ENCODE measurements at regions not wholly inside any gene's neighbourhood (a gene's known extent, or its start where the extent isn't known, plus 50 kb on each side); places are given as distances from the start of the nearest gene placed in this dataset.
"Not testable (repeated sequence)": the region's sequence is repeated elsewhere in the genome, so short reads cannot be mapped to it uniquely, and the experiment has no call there.

DNA sequence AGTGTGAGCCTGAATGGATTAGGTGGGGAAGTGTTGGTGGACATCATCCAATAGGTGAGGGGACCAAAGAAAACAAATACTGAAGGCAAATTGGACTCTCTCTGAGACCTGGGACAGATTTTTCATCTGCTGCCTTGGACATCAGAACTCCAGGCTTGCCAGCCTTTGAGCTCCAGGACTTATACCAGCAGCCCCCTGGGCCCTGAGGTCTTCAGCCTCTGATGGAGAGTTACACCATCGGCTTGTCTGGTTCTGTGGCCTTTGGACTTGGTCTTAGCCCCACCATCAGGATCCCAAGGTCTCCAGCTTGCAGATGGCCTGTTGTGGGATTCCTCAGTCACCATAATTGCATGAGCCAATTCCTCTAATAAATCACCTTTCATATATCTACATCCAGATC is 80.8 kb upstream of the SLC8A3 start:
- DNase-seq (no peak), ATAC-seq (no peak)
- intact Hi-C loops (cut with DNase I), result no loop called here

- ATAC-seq (no peak), DNase-seq (no peak)
- intact Hi-C loops (cut with DNase I), result no loop called here
Observed at GRCh38 chr14:70268760-70269159, 80.0 kb upstream of the SLC8A3 start.

GRCh38 chr14:70266157-70266556 is 77.4 kb upstream of the SLC8A3 start:
- DNase-seq, result no peak
- intact Hi-C loops (cut with DNase I), result no loop called here
- ATAC-seq, result no peak

GRCh38 chr14:70265422-70265821 is 76.7 kb upstream of the SLC8A3 start:
- intact Hi-C loops (cut with DNase I), result no loop called here
- ATAC-seq (no peak), DNase-seq (no peak)

- DNase-seq, result no peak
- intact Hi-C loops (cut with DNase I), result no loop called here
- no peak for ATAC-seq
Observed at GRCh38 chr14:70259420-70259819, 70.7 kb upstream of the SLC8A3 start.

DNA sequence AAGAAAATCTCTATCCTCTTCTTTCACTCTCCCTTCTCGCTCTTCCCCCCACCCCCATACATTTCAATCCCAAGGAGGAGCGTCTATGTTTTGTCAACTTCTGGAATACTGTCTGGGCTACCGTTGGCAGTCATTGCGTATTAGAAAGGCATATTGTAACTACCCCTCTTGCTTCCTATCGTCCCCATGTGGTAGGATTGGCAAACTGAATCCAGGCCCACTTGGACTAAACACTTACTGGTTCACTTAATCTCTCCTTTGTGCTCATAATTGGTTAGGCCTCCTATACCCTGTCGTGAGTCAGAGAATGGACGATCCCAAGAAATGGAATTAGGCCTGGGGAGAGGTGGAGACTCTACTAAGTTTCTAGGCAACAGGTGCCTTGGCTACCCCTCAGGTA is 68.8 kb upstream of the SLC8A3 start:
- ATAC-seq (no peak), DNase-seq (no peak)
- intact Hi-C loops (cut with DNase I), result no loop called here

DNA sequence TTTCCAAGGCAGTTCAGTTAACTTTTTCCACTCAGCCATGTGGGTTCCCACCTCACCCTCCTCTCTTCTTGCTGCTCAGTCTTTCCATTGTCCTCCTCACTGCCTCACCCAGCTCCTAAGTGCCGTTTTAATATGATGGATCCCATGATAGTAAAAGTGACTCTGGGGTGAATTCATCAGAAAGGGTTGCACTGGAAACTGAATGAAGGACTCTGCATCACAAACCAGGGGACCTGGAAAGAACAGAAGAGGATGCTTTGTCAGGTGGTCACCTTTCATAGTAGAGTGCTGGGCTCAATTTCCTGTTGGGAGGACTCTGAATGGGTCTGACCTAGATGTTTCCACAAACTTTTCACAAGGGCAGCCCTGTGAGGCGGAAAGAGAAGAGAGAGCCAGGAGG is 67.8 kb upstream of the SLC8A3 start:
- ATAC-seq, result no peak
- intact Hi-C loops (cut with DNase I), result no loop called here

DNA sequence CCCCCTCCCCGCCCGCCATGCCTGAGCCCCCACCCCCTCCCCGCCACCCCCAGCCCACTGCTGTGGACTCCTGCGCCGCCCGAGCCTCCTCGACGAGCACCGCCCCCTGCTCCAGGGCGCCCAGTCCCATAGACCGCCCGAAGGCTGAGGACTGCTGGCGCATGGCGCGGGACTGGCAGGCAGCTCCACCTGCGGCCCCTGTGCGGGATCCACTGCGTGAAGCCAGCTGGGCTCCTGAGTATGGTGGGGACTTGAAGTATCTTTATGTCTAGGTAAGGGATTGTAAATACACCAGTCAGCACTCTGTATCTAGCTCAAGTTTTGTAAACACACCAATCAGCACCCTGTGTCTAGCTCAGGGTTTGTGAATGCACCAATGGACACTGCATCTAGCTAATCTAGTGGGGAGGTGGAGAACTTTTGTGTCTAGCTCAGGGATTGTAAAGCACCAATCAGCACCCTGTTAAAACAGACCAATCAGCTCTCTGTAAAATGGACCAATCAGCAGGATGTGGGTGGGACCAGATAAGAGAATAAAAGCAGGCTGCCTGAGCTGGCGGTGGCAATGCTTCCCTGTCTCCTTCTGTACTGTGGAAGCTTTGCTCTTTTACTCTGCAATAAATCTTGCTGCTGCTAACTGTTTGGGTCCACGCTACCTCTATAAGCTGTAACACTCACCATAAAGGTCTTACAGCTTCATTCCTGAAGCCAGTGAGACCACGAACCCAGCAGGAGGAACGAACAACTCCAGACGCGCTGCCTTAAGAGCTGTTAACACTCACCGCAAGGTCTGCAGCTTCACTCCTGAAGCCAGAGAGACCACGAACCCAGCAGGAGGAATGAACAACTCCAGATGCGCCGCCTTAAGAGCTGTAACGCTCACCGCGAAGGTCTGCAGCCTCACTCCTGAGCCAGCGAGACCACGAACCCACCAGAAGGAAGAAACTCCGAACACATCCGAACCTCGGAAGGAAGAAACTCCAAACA is 66.6 kb upstream of the SLC8A3 start:
- ATAC-seq; DNase-seq; intact Hi-C loops (cut with DNase I): not testable (repeated sequence)

More for the DNA sequence above, 67.8 kb upstream of the SLC8A3 start:
- no peak for DNase-seq

GRCh38 chr14:70254476-70254961 is 65.8 kb upstream of the SLC8A3 start:
- intact Hi-C loops (cut with DNase I), result no loop called here
- DNase-seq (peak; percentile 44), ATAC-seq (peak; percentile 84 to 85)

GRCh38 chr14:70253547-70253946 is 64.8 kb upstream of the SLC8A3 start:
- DNase-seq; ATAC-seq; intact Hi-C loops (cut with DNase I): not testable (repeated sequence)

- ATAC-seq, result no peak
- intact Hi-C loops (cut with DNase I), result no loop called here
- DNase-seq, result no peak
Observed at GRCh38 chr14:70245026-70245425, 56.3 kb upstream of the SLC8A3 start.

DNA sequence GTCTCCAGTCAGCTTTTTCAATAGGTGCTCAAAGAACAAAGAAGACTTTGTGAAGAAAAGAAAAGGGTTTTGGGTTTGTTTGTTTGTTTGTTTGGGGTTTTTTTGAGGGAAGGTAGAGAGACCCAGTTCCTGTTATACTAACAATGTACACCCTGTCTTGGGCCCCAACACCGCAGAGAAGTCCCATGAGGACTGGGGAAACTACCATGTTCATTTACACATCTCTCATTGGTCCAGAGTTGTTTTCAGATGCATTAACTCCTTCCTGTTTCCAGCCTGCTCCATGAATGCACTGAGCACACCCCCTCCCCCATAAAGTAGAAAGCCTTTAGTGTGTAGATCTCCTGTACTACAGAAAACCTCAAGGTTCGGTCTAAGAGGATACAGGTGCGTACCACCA is 51.1 kb upstream of the SLC8A3 start:
- intact Hi-C loops (cut with DNase I), result no loop called here
- DNase-seq, result no peak
- ATAC-seq, result no peak

DNA sequence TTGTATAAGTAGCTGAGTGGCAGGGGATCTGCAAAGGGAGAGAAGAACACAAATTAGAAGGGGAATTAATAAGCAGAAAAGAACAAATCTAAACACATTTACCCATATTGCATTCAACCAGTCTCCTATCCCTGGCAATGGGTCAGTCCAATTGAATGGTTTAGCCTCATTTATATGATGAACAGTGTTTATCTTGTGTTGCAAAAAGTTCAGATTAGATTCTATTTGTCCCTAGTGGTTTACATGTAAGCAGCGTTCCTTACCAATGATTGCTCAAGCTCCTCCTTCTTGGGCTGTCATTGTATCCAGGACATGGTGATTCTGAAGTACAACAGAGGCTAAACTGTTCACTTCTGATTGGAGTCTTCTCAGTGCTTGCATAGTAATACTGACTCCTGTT is 49.9 kb upstream of the SLC8A3 start:
- ATAC-seq; intact Hi-C loops (cut with DNase I); DNase-seq: not testable (repeated sequence)
